Loucy (cell line): ENCODE measurements at regions not wholly inside any gene's neighbourhood (a gene's known extent, or its start where the extent isn't known, plus 50 kb on each side); places are given as distances from the start of the nearest gene placed in this dataset.

Source experiments
- EZH2phosphoT487 ChIP-seq: fragments of 200-600 bp; IDR thresholded peaks from 2 replicates; pipeline ENCODE4 v1.6.1; 2018; ENCODE audit warnings: antibody characterized with exemption, mild to moderate bottlenecking, moderate library complexity, borderline replicate concordance
- TF ChIP-seq, protein P1 (sequence below): fragments of 200-600 bp; sonication (generic); conservative IDR thresholded peaks from 2 replicates; pipeline ENCODE4 v1.5.1; 2014; ENCODE audit warnings: mild to moderate bottlenecking, antibody characterized with exemption, low read length

DNA sequence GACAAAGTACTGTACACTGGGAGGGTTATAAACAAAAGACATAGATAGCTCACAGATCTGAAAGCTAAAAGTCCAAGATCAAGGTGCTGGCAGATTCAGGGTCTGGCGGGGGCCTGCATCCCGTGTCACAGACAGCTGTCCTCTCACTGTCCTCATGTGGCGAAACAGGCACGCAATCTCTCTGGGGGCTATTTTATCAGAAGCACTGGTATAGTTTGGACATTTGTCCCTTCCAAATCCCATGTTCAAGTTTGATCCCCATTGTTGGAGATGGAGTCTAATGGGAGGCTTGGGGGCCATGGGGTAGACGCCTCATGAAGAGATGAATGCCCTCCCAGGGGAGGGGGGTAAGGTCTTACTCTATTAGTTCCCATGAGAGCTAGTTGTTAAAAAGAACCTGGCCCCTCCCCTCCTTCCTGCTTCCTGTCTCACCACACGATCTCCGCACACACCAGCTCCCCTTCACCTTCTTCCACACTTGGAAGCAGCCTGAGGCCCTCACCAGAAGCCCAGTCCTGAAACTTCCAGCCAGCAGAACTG is 72.5 kb upstream of the UCN3 start:
- TF ChIP-seq, protein P1, sequence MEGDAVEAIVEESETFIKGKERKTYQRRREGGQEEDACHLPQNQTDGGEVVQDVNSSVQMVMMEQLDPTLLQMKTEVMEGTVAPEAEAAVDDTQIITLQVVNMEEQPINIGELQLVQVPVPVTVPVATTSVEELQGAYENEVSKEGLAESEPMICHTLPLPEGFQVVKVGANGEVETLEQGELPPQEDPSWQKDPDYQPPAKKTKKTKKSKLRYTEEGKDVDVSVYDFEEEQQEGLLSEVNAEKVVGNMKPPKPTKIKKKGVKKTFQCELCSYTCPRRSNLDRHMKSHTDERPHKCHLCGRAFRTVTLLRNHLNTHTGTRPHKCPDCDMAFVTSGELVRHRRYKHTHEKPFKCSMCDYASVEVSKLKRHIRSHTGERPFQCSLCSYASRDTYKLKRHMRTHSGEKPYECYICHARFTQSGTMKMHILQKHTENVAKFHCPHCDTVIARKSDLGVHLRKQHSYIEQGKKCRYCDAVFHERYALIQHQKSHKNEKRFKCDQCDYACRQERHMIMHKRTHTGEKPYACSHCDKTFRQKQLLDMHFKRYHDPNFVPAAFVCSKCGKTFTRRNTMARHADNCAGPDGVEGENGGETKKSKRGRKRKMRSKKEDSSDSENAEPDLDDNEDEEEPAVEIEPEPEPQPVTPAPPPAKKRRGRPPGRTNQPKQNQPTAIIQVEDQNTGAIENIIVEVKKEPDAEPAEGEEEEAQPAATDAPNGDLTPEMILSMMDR: no peak
- TF ChIP-seq EZH2phosphoT487: no peak
